Mesodermal cell (in vitro differentiated cells): ENCODE measurements at regions not wholly inside any gene's neighbourhood (a gene's known extent, or its start where the extent isn't known, plus 50 kb on each side); places are given as distances from the start of the nearest gene placed in this dataset.

Experiments
- H3K27ac ChIP-seq: 2 replicates; pipeline ENCODE4 v1.7.0; 2013; ENCODE audit warnings: mild to moderate bottlenecking, low read depth, low read length, moderate library complexity; ENCODE audit not compliant: severe bottlenecking
- H3K36me3 ChIP-seq: 2 replicates; pipeline ENCODE4 v1.7.1; 2013; ENCODE audit warnings: mild to moderate bottlenecking, low read length, moderate library complexity; ENCODE audit not compliant: control insufficient read depth, insufficient read depth
- H3K4me1 ChIP-seq: one replicate; pipeline ENCODE4 v1.7.1; 2013; ENCODE audit warnings: mild to moderate bottlenecking, low read length; ENCODE audit not compliant: insufficient read depth, control insufficient read depth, poor library complexity, severe bottlenecking
- H3K4me3 ChIP-seq: 2 replicates; pipeline ENCODE4 v1.7.0; 2013; ENCODE audit warnings: low read length, control low read depth, mild to moderate bottlenecking; ENCODE audit not compliant: insufficient read depth, poor library complexity, severe bottlenecking; ENCODE audit errors: extremely low read depth
- H3K9me3 ChIP-seq: 2 replicates; pipeline ENCODE4 v1.7.1; 2013; ENCODE audit warnings: mild to moderate bottlenecking, low read length, moderate library complexity; ENCODE audit not compliant: control insufficient read depth
- WGBS, 2 experiments: methylation state at CpG; one replicate each; pipeline ENCODE4 v1.1.5; 2013; ENCODE audit warnings: missing lambda C conversion rate in 2 of 2; ENCODE audit not compliant: insufficient coverage in 2 of 2; 5-methylcytosine and 5-hydroxymethylcytosine counted together

- Histone ChIP-seq H3K4me1 (no peaks in the 10 kb centered on the region), H3K4me3 (no peak overlapping the region), H3K36me3 (no peaks in the 10 kb centered on the region), H3K27ac (no peak overlapping the region), H3K9me3 (no peaks in the 10 kb centered on the region)
- WGBS, 2 experiments: no CpG with 5 or more reads among the region's 1 CpG
Observed at GRCh38 chr4:115687052-115687755, 573.8 kb upstream of the NDST4 start.

DNA sequence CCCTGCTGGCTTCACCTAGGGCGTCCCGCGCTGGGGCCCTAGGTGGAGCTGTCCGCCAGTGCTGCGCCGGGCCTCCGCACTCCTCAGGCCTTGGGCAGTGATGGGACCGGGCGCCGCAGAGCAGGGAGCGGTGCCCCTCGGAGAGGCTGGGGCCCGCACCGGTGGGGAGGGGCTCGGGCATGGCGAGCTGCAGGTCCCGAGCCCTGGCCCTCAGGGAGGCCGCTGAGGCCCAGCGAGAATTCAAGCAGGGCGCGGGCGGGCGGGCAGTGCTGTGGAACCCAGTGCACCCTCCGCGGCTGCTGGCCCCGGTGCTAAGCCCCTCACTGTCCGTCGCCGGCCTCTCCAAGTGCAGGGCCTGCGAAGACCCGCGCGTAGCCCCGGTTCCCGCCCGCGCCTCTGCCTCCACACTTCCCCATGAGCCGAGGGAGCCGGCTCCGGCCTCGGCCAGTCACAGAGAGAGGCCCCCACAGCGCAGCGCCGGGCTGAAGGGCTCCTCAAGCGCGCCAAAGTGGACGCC lies 565.1 kb upstream of the NDST4 start:
- no peaks in the 10 kb centered on the region for H3K36me3 ChIP-seq
- no peaks in the 10 kb centered on the region for H3K4me1 ChIP-seq
- H3K4me3 ChIP-seq: no peak overlapping the region
- no peaks in the 10 kb centered on the region for H3K9me3 ChIP-seq
- 96% methylated on average over 22 to 44 of the region's 47 CpGs for WGBS, 2 experiments
- no peak overlapping the region for H3K27ac ChIP-seq

DNA sequence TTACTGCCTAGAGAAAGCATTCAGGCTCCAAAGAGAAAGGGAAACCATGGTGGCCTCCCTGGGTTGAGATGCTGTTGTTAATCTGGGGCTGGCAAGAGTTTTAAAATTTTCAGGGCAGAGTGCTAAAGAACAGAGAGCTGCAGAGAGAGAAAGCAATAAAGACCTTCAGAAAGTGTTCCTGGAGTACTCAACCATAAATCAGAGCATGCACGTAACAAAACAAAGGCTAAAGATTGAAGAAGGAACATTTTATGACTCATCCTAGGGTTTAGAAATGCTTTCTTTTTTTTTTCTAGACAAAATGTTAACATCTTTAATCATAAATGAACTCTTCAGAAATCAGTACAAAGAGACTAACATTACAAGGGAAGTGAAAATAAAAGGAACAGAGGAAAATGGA lies 562.3 kb upstream of the NDST4 start:
- H3K27ac ChIP-seq: no peak overlapping the region
- no peak overlapping the region for H3K4me3 ChIP-seq
- no peaks in the 10 kb centered on the region for H3K9me3 ChIP-seq
- WGBS, 2 experiments: 100% methylated on average over 1 of the region's 1 CpG; no CpG with 5 or more reads in 1 of the 2 experiments
- no peaks in the 10 kb centered on the region for H3K36me3 ChIP-seq
- no peaks in the 10 kb centered on the region for H3K4me1 ChIP-seq

- Histone ChIP-seq H3K9me3 (no peaks in the 10 kb centered on the region), H3K27ac (no peak overlapping the region), H3K4me3 (no peak overlapping the region), H3K4me1 (no peaks in the 10 kb centered on the region), H3K36me3 (no peaks in the 10 kb centered on the region)
Observed at GRCh38 chr4:115674485-115674884, 561.1 kb upstream of the NDST4 start.

- no peak overlapping the region for H3K27ac ChIP-seq
- no peaks in the 10 kb centered on the region for H3K9me3 ChIP-seq
- 93 to 100% methylated on average over 1 to 2 of the region's 5 CpGs for WGBS, 2 experiments
- no peaks in the 10 kb centered on the region for H3K36me3 ChIP-seq
- no peak overlapping the region for H3K4me3 ChIP-seq
- no peaks in the 10 kb centered on the region for H3K4me1 ChIP-seq
Observed at GRCh38 chr4:115671581-115671980, 558.2 kb upstream of the NDST4 start.

GRCh38 chr4:115670930-115671329 lies 557.5 kb upstream of the NDST4 start:
- Histone ChIP-seq H3K9me3 (no peaks in the 10 kb centered on the region), H3K27ac (no peak overlapping the region), H3K36me3 (no peaks in the 10 kb centered on the region), H3K4me3 (no peak overlapping the region), H3K4me1 (no peaks in the 10 kb centered on the region)
- no CpG with 5 or more reads among the region's 2 CpGs for WGBS, 2 experiments

DNA sequence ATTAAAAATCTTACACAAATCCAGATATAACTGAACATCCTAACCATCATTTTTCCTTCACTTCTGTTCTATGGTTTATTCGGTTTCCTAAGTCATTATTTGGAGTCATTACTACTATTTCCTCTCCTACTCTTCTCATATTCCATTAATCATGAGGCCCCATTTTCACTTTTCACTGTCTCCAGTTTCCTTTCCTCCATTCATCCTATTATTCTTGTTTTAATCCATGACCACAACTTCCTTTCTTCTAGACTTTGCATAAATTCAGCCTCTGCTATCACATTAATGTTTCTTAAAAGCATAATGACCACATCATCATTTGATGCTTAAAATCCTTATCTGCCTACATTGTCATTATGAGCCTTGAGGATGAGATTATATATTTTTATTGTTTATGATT lies 555.0 kb upstream of the NDST4 start:
- Histone ChIP-seq H3K36me3 (no peaks in the 10 kb centered on the region), H3K4me1 (no peaks in the 10 kb centered on the region), H3K9me3 (no peaks in the 10 kb centered on the region), H3K4me3 (no peak overlapping the region), H3K27ac (no peak overlapping the region)
- WGBS, 2 experiments: 90 to 93% methylated on average over 1 of the region's 1 CpG

- Histone ChIP-seq H3K36me3 (no peaks in the 10 kb centered on the region), H3K27ac (no peak overlapping the region), H3K4me1 (no peaks in the 10 kb centered on the region), H3K4me3 (no peak overlapping the region), H3K9me3 (no peaks in the 10 kb centered on the region)
- WGBS, 2 experiments: 56 to 70% methylated on average over 8 of the region's 9 CpGs
Observed at GRCh38 chr4:115664285-115664684, 550.9 kb upstream of the NDST4 start.

DNA sequence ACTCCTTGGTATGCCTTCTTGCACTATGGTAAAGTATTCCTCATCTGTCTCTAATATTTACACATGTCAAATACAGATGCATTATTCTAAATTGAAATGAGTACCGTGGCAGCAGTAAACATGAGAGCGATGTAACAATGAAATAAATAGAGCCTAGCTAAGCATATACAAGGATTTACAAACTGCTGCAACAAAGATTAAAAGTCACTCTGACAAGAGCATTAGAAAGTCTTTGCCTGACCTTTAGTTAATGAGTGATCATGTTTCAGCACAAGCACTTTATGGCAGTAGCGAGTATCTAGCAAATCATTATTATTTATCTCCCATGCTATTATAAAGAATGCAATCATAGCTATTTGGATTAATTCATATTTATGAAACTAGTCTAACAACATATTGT lies 547.0 kb upstream of the NDST4 start:
- Histone ChIP-seq H3K4me3 (no peak overlapping the region), H3K9me3 (no peaks in the 10 kb centered on the region), H3K36me3 (no peaks in the 10 kb centered on the region), H3K4me1 (no peaks in the 10 kb centered on the region), H3K27ac (no peak overlapping the region)
- WGBS, 2 experiments: 86% methylated on average over 1 of the region's 3 CpGs; no CpG with 5 or more reads in 1 of the 2 experiments

GRCh38 chr4:115657991-115658650 lies 544.7 kb upstream of the NDST4 start:
- 63 to 93% methylated on average over 1 to 2 of the region's 4 CpGs for WGBS, 2 experiments
- Histone ChIP-seq H3K27ac (no peak overlapping the region), H3K36me3 (no peaks in the 10 kb centered on the region), H3K4me1 (no peaks in the 10 kb centered on the region), H3K4me3 (no peak overlapping the region), H3K9me3 (no peaks in the 10 kb centered on the region)

GRCh38 chr4:115655626-115656025 lies 542.2 kb upstream of the NDST4 start:
- Histone ChIP-seq H3K36me3 (no peaks in the 10 kb centered on the region), H3K4me3 (no peak overlapping the region), H3K27ac (no peak overlapping the region), H3K9me3 (no peaks in the 10 kb centered on the region), H3K4me1 (no peaks in the 10 kb centered on the region)
- no CpG with 5 or more reads among the region's 1 CpG for whole genome bisulfite sequencing, 2 experiments
